ENCODE measurements at regions not wholly inside any gene's neighbourhood (a gene's known extent, or its start where the extent isn't known, plus 50 kb on each side); places are given as distances from the start of the nearest gene placed in this dataset.
"Not testable (repeated sequence)": the region's sequence is repeated elsewhere in the genome, so short reads cannot be mapped to it uniquely, and the experiment has no call there.

DNA sequence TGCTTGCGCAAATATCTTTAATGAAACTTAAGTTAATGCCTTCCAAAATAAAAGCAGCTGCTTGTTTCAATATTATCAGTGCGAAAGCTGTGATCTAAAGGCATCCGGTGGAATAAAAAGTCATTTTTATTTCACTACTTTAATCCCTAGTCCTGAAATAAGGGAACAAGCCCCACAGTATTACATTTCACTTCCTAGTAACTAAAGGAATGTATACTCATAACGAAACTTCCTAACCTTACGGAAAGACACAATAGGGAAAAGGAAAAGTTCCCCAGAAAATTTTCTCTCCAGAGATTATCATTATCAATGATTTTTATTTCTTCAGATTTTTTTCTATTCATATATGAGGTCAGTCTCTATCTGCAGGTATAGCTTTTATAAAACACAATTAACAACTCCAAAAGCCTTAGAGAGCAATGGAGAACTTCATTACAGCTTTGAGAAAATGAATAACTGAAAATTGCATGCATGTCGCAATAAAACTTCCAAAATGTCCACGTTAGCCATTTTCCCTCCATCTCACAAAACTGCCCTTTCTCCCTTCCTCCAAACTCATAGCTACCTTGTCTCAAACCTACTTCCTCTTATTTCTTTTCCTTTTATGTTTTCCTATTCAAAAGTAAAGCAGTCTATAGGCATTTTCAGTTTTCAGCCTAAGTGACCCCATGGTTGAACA lies 154.3 kb upstream of the MED13 start:
- DNase-seq (ENCODE audit: low spot score in 2 of 2): no peak
- intact Hi-C loops (cut with DNase I): no loop called here
- Histone ChIP-seq H3K4me1 (no peaks in the 10 kb centered on the region), H3K9me3 (no peaks in the 10 kb centered on the region), H3K36me3 (no peaks in the 10 kb centered on the region), H3K27me3 (no peaks in the 10 kb centered on the region), H3K27ac (no peak overlapping the region), H3K4me3 (no peak overlapping the region)
- TF ChIP-seq, protein P1, sequence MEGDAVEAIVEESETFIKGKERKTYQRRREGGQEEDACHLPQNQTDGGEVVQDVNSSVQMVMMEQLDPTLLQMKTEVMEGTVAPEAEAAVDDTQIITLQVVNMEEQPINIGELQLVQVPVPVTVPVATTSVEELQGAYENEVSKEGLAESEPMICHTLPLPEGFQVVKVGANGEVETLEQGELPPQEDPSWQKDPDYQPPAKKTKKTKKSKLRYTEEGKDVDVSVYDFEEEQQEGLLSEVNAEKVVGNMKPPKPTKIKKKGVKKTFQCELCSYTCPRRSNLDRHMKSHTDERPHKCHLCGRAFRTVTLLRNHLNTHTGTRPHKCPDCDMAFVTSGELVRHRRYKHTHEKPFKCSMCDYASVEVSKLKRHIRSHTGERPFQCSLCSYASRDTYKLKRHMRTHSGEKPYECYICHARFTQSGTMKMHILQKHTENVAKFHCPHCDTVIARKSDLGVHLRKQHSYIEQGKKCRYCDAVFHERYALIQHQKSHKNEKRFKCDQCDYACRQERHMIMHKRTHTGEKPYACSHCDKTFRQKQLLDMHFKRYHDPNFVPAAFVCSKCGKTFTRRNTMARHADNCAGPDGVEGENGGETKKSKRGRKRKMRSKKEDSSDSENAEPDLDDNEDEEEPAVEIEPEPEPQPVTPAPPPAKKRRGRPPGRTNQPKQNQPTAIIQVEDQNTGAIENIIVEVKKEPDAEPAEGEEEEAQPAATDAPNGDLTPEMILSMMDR (IDR thresholded peaks at IDR 0.05): no peak

DNA sequence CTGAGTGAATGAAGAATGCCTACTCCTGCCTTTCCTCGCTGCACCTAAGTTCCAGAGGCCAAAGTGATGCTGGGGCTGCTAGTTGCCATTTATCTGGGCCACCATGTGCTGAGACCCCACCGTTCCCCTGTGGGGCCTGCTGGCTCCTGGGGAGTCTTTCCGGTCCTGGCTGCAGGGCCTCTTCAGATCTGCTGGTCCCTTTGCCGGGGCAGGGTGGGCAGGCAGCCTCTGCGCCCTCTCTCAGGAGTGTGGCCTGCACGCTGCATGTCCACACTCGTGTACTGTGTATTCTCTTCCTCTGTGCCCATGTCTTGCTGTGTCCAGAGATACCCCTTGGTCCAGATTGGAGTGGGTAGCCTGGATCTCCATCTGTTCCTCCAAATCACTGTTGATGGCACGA lies 151.8 kb upstream of the MED13 start:
- Histone ChIP-seq H3K27ac (no peak overlapping the region), H3K9me3 (no peaks in the 10 kb centered on the region), H3K4me3 (no peak overlapping the region), H3K27me3 (no peaks in the 10 kb centered on the region), H3K36me3 (no peaks in the 10 kb centered on the region), H3K4me1 (no peaks in the 10 kb centered on the region)
- intact Hi-C loops (cut with DNase I): no loop called here
- no peak for DNase-seq (ENCODE audit: low spot score in 2 of 2)
- TF ChIP-seq, protein P1 (IDR thresholded peaks at IDR 0.05): no peak

DNA sequence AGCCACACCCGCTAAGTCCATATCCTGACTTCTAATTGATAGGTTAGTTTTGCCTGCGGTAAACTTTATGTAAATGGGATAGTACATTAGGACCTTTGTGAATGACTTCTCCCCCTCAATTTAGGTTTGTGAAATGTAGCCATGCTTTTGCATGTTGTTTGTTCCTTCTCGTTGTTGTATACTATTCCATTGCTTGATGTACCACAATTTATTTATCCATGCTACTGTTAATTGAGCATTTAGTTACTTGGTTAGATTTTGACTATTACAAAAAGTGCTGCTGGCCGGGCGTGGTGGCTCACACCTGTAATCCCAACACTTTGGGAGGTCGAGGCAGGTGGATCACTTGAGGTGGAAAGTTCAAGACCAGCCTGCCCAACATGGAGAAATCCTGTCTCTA lies 150.8 kb upstream of the MED13 start:
- H3K9me3 ChIP-seq; H3K27ac ChIP-seq; intact Hi-C loops (cut with DNase I); H3K36me3 ChIP-seq; DNase-seq (ENCODE audit: low spot score in 2 of 2); H3K4me3 ChIP-seq; H3K27me3 ChIP-seq; H3K4me1 ChIP-seq: not testable (repeated sequence)

DNA sequence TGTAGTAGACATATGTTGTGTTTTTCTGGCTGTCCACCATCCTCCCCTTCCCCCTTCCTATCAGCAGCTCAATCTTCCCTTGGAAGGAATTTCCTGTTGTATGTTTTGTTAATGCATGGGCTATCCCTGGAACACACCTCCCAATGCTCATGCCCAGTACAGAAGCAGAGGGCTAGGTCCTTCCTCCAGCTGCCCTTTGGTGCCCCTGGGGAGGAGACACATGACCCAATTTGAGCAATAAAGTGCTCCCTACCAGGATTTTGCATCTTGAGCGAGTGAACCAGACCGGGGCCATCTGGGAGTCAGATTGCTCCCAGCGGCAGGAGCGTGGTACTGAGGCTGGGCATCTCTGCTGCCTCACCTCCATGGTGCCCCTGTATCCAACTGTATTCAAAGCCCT lies 141.5 kb upstream of the MED13 start:
- Histone ChIP-seq H3K27me3 (no peaks in the 10 kb centered on the region), H3K27ac (no peak overlapping the region), H3K36me3 (no peaks in the 10 kb centered on the region), H3K4me3 (no peak overlapping the region), H3K4me1 (no peaks in the 10 kb centered on the region), H3K9me3 (peaks cover 0 to 6% of the 10 kb centered on the region in 2 donors)
- DNase-seq (ENCODE audit: low spot score in 2 of 2): no peak
- intact Hi-C loops (cut with DNase I): no loop called here
- TF ChIP-seq, protein P1 (IDR thresholded peaks at IDR 0.05): no peak

DNA sequence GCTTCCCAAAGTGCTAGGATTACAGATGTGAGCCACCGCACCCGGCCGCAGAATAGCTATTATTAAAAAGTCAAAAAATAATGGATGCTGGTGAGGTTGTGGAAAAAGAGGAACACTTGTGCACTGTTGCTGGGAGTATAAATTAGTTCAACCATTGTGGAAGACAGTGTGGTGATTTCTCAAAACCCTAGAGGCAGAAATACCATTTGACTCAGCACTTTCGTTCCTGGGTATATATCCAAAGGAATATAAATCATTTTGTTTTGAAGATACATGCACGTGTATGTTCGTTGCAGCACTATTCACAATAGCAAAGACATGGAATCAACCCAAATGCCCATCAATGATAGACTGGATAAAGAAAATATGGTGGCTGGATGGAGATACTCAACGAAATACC lies 132.1 kb upstream of the MED13 start:
- H3K4me3 ChIP-seq; H3K27me3 ChIP-seq; H3K27ac ChIP-seq; H3K9me3 ChIP-seq; DNase-seq (ENCODE audit: low spot score in 2 of 2); H3K36me3 ChIP-seq; H3K4me1 ChIP-seq; intact Hi-C loops (cut with DNase I): not testable (repeated sequence)

DNA sequence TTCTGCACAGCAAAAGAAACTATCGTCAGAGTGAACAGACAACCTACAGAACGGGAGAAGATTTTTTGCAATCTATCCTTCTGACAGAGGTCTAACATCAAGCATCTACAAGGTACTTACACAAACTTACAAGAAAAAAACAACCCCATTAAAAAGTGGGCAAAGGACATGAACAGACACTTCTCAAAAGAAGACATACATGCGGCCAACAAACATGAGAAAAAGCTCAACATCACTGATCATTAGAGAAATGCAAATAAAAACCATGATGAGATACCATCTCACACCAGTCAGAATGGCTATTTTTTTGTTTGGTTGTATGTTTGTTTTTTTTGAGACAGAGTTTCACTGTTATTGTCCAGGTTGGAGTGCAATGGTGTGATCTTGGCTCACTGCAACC lies 131.5 kb upstream of the MED13 start:
- H3K4me1 ChIP-seq; H3K27me3 ChIP-seq; intact Hi-C loops (cut with DNase I); H3K27ac ChIP-seq; H3K36me3 ChIP-seq; H3K9me3 ChIP-seq; H3K4me3 ChIP-seq; DNase-seq (ENCODE audit: low spot score in 2 of 2): not testable (repeated sequence)

DNA sequence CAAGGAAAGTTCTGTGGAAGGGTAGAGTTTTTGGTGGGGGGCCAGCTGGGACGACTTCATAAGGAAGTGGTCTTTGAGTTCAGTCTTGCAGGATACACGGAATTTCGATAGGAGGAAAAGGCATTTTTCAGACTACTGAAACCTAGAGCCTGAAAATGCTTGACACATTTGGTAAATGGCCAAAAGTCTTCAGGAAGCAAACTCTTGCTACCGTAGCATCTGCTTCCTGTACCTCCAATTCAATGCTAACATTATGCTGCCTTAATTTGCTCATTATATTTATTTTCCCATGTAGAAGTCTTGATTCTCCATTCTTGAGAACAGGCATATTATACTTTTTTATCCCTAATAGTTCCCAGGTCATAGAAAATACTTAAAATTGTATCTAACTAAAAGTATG lies 129.3 kb upstream of the MED13 start:
- intact Hi-C loops (cut with DNase I): no loop called here
- Histone ChIP-seq H3K9me3 (no peaks in the 10 kb centered on the region), H3K27ac (no peak overlapping the region), H3K4me1 (no peaks in the 10 kb centered on the region), H3K4me3 (no peak overlapping the region), H3K27me3 (no peaks in the 10 kb centered on the region), H3K36me3 (no peaks in the 10 kb centered on the region)
- no peak for DNase-seq (ENCODE audit: low spot score in 2 of 2)
- TF ChIP-seq, protein P1 (IDR thresholded peaks at IDR 0.05): no peak
